ENCODE measurements at regions not wholly inside any gene's neighbourhood (a gene's known extent, or its start where the extent isn't known, plus 50 kb on each side); places are given as distances from the start of the nearest gene placed in this dataset.

DNA sequence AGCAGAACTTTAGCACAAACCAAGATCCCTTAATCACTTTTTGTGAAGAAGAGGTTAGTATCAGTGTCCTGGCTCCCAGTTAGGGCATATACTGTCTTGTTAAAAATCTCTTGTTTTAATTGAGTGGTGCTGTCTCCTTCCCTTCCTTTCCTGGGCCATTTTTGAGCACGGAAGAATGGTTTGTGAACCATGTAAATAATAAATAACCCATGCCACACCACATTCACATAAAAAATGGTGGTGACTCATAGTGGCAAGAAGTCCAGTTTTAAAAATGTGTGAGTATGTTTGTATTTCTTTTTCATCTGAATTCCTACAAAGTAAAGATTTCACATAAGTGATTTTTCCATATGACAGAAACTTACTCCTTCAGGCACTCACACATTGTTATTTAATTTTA is 59.1 kb upstream of the SPRED1 start:
- TF ChIP-seq NR3C1 (IDR thresholded peaks at IDR 0.05): no peak
- TF ChIP-seq, protein P1, sequence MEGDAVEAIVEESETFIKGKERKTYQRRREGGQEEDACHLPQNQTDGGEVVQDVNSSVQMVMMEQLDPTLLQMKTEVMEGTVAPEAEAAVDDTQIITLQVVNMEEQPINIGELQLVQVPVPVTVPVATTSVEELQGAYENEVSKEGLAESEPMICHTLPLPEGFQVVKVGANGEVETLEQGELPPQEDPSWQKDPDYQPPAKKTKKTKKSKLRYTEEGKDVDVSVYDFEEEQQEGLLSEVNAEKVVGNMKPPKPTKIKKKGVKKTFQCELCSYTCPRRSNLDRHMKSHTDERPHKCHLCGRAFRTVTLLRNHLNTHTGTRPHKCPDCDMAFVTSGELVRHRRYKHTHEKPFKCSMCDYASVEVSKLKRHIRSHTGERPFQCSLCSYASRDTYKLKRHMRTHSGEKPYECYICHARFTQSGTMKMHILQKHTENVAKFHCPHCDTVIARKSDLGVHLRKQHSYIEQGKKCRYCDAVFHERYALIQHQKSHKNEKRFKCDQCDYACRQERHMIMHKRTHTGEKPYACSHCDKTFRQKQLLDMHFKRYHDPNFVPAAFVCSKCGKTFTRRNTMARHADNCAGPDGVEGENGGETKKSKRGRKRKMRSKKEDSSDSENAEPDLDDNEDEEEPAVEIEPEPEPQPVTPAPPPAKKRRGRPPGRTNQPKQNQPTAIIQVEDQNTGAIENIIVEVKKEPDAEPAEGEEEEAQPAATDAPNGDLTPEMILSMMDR (IDR thresholded peaks at IDR 0.05): no peak
- no peak for TF ChIP-seq RFX5 (IDR thresholded peaks at IDR 0.05)
- TF ChIP-seq, protein P2, sequence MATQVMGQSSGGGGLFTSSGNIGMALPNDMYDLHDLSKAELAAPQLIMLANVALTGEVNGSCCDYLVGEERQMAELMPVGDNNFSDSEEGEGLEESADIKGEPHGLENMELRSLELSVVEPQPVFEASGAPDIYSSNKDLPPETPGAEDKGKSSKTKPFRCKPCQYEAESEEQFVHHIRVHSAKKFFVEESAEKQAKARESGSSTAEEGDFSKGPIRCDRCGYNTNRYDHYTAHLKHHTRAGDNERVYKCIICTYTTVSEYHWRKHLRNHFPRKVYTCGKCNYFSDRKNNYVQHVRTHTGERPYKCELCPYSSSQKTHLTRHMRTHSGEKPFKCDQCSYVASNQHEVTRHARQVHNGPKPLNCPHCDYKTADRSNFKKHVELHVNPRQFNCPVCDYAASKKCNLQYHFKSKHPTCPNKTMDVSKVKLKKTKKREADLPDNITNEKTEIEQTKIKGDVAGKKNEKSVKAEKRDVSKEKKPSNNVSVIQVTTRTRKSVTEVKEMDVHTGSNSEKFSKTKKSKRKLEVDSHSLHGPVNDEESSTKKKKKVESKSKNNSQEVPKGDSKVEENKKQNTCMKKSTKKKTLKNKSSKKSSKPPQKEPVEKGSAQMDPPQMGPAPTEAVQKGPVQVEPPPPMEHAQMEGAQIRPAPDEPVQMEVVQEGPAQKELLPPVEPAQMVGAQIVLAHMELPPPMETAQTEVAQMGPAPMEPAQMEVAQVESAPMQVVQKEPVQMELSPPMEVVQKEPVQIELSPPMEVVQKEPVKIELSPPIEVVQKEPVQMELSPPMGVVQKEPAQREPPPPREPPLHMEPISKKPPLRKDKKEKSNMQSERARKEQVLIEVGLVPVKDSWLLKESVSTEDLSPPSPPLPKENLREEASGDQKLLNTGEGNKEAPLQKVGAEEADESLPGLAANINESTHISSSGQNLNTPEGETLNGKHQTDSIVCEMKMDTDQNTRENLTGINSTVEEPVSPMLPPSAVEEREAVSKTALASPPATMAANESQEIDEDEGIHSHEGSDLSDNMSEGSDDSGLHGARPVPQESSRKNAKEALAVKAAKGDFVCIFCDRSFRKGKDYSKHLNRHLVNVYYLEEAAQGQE (IDR thresholded peaks at IDR 0.05): no peak
- no peak for TF ChIP-seq POLR2A (IDR thresholded peaks at IDR 0.05; ENCODE audit: low read length)
- TF ChIP-seq ESRRA (IDR thresholded peaks at IDR 0.05; ENCODE audit: borderline replicate concordance, low read length): no peak
- no peak for TF ChIP-seq CBX2 (IDR thresholded peaks at IDR 0.05; ENCODE audit: borderline replicate concordance, low read depth)
- TF ChIP-seq USF2 (IDR thresholded peaks at IDR 0.05): no peak
- no peak for TF ChIP-seq KDM1A (IDR thresholded peaks at IDR 0.05; ENCODE audit: low read depth)
- no peak for TF ChIP-seq E2F6 (IDR thresholded peaks at IDR 0.05; ENCODE audit: borderline replicate concordance, low read depth)
- no peak for TF ChIP-seq EP300 (IDR thresholded peaks at IDR 0.05)
